ENCODE measurements at regions not wholly inside any gene's neighbourhood (a gene's known extent, or its start where the extent isn't known, plus 50 kb on each side); places are given as distances from the start of the nearest gene placed in this dataset.

- DNase-seq (ENCODE audit: low read depth in 1 of 2, low spot score in 1 of 2) = no peak
- CTCF ChIA-PET = interaction anchor here (1.6 to 1.8 kb wide), 2 partner anchors 16 to 44 kb away, joined by 4 to 5 read pairs; no protein-coding TSS in a partner anchor
- H3K27ac ChIP-seq = no peak overlapping the region
- TF ChIP-seq RNF2 (IDR thresholded peaks at IDR 0.05; ENCODE audit: borderline replicate concordance, low read depth) (no peak), ESRRA (IDR thresholded peaks at IDR 0.05; ENCODE audit: borderline replicate concordance, low read length) (no peak), ZFP36 (IDR thresholded peaks at IDR 0.05; ENCODE audit: borderline replicate concordance, partially characterized antibody) (no peak), EP300 (IDR thresholded peaks at IDR 0.05) (no peak), FOSL2 (IDR thresholded peaks at IDR 0.05) (no peak), FOSL2 (CRISPR knock-in tag; IDR thresholded peaks at IDR 0.05) (no peak), SREBF2 (IDR thresholded peaks at IDR 0.05) (no peak)
- no peak overlapping the region for H3K4me2 ChIP-seq
- no peaks in the 10 kb centered on the region for H3K4me1 ChIP-seq
- POLR2A ChIA-PET = no interaction called here
- no peak for ATAC-seq
- WGBS (ENCODE audit: missing lambda C conversion rate) = 50% methylated on average over 4 of the region's 4 CpGs
- no peak overlapping the region for H3K4me3 ChIP-seq
- FAIRE-seq = no peak
- H3K9me3 ChIP-seq = no peaks in the 10 kb centered on the region
Observed at GRCh38 chr20:4411744-4412143, 162.7 kb upstream of the ADRA1D start.

GRCh38 chr20:4406627-4407026 is 157.5 kb upstream of the ADRA1D start:
- CTCF ChIA-PET = no interaction called here
- Histone ChIP-seq H3K4me2 (no peak overlapping the region), H3K4me3 (no peak overlapping the region), H3K9me3 (no peaks in the 10 kb centered on the region; the same call in 2 of the 3 replicates), H3K27ac (no peak overlapping the region), H3K4me1 (no peaks in the 10 kb centered on the region)
- POLR2A ChIA-PET = no interaction called here
- 61% methylated on average over 4 of the region's 4 CpGs for WGBS (ENCODE audit: missing lambda C conversion rate)
- no peak for FAIRE-seq
- no peak for TF ChIP-seq MAFK (IDR thresholded peaks at IDR 0.05; ENCODE audit: partially characterized antibody)
- TF ChIP-seq ZFP36 (IDR thresholded peaks at IDR 0.05; ENCODE audit: borderline replicate concordance, partially characterized antibody) = no peak
- TF ChIP-seq SMC3 (IDR thresholded peaks at IDR 0.05) = no peak
- TF ChIP-seq USF2 (IDR thresholded peaks at IDR 0.05) = no peak
- TF ChIP-seq RNF2 (IDR thresholded peaks at IDR 0.05; ENCODE audit: borderline replicate concordance, low read depth) = no peak
- no peak for TF ChIP-seq NFE2L2 (conservative IDR thresholded peaks at IDR 0.05; ENCODE audit: low read length)
- TF ChIP-seq HDAC2 (IDR thresholded peaks at IDR 0.05) = no peak
- TF ChIP-seq RARB (CRISPR knock-in tag; IDR thresholded peaks at IDR 0.05) = no peak
- no peak for TF ChIP-seq RAD21 (conservative IDR thresholded peaks at IDR 0.05 in 1 of 2, IDR thresholded peaks at IDR 0.05 in 1 of 2)
- no peak for TF ChIP-seq JUNB (IDR thresholded peaks at IDR 0.05)
- TF ChIP-seq CBX2 (IDR thresholded peaks at IDR 0.05; ENCODE audit: borderline replicate concordance, low read depth) = no peak
- TF ChIP-seq CEBPB (IDR thresholded peaks at IDR 0.05) = no peak
- no peak for TF ChIP-seq CHD2 (IDR thresholded peaks at IDR 0.05; ENCODE audit: low read length, partially characterized antibody)
- TF ChIP-seq PBX3 (IDR thresholded peaks at IDR 0.05) = no peak
- TF ChIP-seq RFX5 (IDR thresholded peaks at IDR 0.05) = no peak
- no peak for DNase-seq (ENCODE audit: low read depth in 1 of 2, low spot score in 1 of 2)
- no peak for ATAC-seq

GRCh38 chr20:4401601-4402000 is 152.5 kb upstream of the ADRA1D start:
- Histone ChIP-seq H3K27ac (no peak overlapping the region), H3K4me2 (no peak overlapping the region), H3K9me3 (peaks cover 12% of the 10 kb centered on the region), H3K4me1 (no peaks in the 10 kb centered on the region), H3K4me3 (no peak overlapping the region)
- DNase-seq (ENCODE audit: low read depth in 1 of 2, low spot score in 1 of 2) = no peak
- TF ChIP-seq FOSL2 (IDR thresholded peaks at IDR 0.05) = no peak
- no peak for TF ChIP-seq FOSL2 (CRISPR knock-in tag; IDR thresholded peaks at IDR 0.05)
- FAIRE-seq = peak; percentile 13
- WGBS (ENCODE audit: missing lambda C conversion rate) = 53% methylated on average over 3 of the region's 3 CpGs
- CTCF ChIA-PET = interaction anchor here (0.9 to 1.1 kb wide), 2 partner anchors 9 to 11 kb away, joined by 4 read pairs; no protein-coding TSS in a partner anchor
- ATAC-seq = no peak
- POLR2A ChIA-PET = no interaction called here

- no peak for FAIRE-seq
- Histone ChIP-seq H3K9me3 (0 out of 3 replicates have a peak, but pooled peaks cover 3% of the 10 kb centered on the region), H3K27ac (no peak overlapping the region), H3K4me2 (no peak overlapping the region), H3K4me1 (peaks cover 7% of the 10 kb centered on the region; the same call in 2 of the 3 replicates), H3K4me3 (no peak overlapping the region)
- CTCF ChIA-PET = interaction anchor here (1.2 kb wide), 1 partner anchor 139 kb away, joined by 4 read pairs; no protein-coding TSS in a partner anchor
- ATAC-seq = no peak
- POLR2A ChIA-PET = no interaction called here
- 74% methylated on average over 4 of the region's 4 CpGs for WGBS (ENCODE audit: missing lambda C conversion rate)
- no peak for TF ChIP-seq MAZ (IDR thresholded peaks at IDR 0.05; ENCODE audit: borderline replicate concordance, low read depth, low read length)
- no peak for TF ChIP-seq TFCP2L1 (CRISPR knock-in tag; IDR thresholded peaks at IDR 0.05)
- no peak for TF ChIP-seq SREBF2 (IDR thresholded peaks at IDR 0.05)
- DNase-seq (ENCODE audit: low read depth in 1 of 2, low spot score in 1 of 2) = no peak
Observed at GRCh38 chr20:4384961-4385360, 135.9 kb upstream of the ADRA1D start.

Data from A549 (cell line).